GM21786 (cell line): ENCODE measurements at regions not wholly inside any gene's neighbourhood (a gene's known extent, or its start where the extent isn't known, plus 50 kb on each side); places are given as distances from the start of the nearest gene placed in this dataset.
"Not testable (repeated sequence)": the region's sequence is repeated elsewhere in the genome, so short reads cannot be mapped to it uniquely, and the experiment has no call there.

Experiments used
- ATAC-seq: cut with Tn5 transposase; IDR thresholded peaks from one replicate; pipeline ENCODE4 v1.9.1; 2021; ENCODE audit not compliant: unreplicated experiment

DNA sequence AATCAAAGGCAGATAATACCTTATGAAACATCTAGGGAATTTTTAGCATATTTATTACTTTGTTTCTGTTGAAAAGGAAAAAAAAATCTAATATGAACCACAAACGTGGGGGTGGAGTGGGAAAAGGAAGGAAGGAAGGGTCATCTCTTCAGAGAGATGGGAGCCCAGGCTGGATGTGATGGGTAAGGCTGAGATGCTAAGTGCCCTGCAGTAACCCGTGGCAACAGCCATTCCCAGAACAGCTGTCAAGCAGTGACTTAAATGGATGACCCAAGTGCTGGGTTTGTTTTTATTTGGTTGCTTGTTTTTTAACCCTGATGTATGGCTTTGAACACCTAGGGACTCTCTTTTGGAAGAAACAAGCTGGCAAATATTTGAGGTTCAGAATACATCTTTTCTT lies 50.7 kb upstream of the KLF7 start:
- no peak for ATAC-seq

DNA sequence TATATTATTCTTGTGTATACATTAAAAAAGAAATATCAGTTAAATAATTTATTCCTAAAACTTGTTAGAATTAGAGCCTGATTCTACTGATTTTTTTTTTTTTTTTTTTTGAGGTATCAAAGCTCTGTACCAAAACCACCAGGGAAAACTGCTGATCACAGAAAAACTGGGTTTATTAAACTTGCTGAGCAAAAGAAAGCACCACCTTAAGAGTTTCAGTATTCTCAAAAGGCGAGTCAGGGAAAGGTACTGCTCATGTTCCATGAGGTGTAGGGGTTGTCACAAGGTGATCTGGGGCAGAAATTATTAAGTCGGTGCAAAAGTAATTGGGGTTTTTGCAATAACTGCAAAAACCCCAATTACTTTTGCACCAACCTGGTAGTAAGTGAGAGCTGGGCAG lies 51.7 kb upstream of the KLF7 start:
- ATAC-seq = no peak

GRCh38 chr2:207219081-207219630 lies 53.4 kb upstream of the KLF7 start:
- ATAC-seq = no peak

GRCh38 chr2:207219676-207220501 lies 54.1 kb upstream of the KLF7 start:
- no peak for ATAC-seq

DNA sequence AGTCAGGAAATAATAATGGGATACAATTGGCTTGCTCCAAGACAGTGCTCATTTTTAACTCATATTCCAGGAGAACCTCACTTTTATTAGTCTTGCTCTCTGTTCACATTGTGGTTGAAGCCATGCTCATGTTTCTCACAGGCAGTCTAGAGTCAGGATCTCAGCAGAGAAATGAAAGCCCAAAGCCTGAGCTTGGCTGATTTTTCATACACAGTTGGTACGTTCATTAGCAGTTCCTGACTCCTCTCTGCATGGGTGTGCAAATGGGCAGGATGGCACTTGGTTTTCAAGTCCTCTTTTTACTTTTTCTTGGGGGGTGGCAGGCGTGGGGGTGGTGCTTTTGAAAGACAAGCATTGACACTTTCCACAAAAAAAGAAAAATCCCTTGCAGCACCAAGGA lies 56.0 kb upstream of the KLF7 start:
- ATAC-seq = no peak

DNA sequence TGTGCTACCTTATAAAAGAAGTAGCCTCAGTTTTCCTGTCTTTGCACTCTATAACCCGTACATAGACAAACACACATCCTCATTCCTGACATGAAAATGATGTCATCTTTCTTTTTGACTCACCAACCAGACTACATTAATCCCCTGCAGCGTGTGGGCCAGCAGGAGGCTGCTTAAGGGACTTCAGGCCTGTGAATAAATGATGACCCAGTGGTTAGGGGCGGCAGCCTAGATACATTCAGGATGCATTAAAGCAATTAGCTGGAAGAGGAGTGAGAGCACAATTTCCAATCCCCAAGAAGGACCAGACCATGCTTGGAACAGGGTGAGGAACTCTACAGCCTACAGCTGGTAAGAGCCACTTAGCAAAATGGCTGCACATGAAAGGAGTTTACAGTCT lies 57.3 kb upstream of the KLF7 start:
- peak; percentile 78 for ATAC-seq

DNA sequence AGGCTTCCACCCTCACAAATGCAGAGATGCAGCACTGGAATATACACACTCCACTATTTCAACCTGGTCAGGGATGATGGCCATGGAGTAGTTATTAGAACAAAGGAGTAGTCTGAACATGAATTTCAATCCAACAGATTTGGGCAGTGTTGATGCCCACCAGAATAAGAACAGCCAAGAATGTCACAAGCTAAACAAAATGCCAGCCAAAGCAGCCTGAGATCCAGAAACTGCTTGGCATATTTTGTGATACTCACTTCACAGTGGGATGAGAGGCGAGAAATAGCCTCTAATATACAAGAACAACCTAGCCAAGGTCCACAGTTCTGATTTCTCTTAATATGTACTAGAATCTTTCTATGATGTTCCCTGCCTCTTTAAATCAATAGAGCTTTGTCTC lies 58.6 kb upstream of the KLF7 start:
- ATAC-seq = no peak

GRCh38 chr2:207224791-207225482 lies 59.2 kb upstream of the KLF7 start:
- no peak for ATAC-seq

DNA sequence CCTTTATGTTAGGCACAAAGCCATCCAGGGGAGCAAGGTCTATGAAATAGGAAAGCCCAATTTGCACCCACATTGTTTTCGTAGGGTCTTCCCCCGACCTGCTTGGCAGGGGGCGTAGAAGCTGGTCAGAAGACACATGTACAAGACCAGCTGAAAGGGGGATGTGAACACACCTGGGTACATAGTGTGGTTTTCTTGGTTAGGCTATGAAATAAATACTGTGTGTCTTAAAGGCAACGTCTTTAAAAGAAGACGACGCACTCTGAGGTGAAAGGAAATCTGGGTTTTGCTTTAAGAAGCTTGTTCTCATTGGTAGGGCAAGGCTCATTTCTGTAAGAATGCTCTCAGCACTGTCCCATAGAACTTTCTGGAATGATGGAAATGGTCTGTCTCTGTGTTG lies 60.0 kb upstream of the KLF7 start:
- ATAC-seq = no peak

DNA sequence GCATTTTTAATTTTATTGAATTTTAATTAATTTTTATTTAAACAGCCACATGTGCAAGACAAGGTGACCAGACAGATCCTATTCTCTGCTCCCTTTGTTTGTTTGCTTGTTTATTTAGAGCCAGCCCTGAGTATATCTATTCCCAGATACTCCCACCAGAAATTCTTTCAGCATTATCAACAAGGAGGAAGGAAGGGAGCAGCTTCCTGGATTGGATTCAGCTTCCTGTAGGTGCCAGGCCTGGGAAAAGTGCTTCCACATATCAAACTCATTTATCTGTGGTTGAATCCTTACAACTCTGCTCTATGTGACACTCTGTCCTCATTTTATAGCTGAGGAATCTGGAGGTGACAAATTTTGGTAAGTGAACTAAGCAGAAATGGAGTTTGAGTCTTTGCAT lies 60.5 kb upstream of the KLF7 start:
- ATAC-seq = no peak

DNA sequence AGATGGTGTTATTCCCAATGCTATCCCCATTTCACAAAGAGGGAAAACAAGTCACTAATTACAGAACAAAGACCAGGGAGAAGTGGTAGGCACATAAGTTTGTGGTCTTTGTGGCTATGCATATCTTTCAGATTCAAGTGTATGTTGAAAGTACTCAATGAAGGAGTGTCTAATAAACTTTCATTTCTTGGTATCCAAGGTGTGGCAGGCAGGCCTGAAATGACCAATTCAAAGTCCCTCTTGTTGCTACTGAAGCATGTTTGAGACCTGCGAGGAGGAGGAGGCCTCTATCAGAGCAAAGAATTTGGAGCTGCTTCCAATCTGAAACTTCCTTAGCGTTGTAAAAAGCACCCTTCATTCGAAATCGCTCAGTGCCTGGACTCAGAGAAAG lies 60.9 kb upstream of the KLF7 start:
- ATAC-seq = no peak

DNA sequence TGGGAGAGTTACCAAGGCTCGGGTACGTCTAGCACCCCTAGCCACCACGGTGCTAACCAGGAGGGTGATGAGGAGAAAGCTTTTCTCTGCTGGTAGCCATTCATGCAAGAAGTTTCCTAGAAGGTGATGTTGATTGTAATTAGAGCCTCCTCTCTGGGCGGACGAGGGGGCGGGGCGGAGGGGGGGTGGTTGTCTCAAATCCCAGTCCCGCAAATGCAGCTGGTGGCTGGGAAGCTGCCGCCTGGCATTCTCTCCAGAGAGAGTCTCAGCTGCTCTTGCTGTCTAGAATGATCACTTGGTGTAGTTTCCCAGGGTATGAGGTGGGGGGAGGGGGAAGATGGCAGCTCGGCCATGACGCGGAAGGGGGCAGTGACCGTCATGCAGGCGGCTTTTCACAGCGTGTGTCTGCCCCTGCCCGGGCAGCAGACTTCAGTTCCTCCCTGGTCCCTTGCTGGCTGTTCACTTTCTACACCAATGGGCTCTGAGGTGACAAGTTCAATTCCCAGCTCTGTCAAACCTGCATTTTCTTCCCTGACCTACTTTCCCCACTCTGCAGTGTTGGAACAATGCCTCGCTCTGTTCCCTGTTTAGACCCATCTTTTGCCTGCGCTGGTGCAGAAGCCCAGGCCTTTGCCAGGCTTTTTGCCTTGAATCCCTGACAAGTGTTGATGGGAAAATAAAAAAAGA lies 61.5 kb upstream of the KLF7 start:
- ATAC-seq = no peak

GRCh38 chr2:207227749-207228145 lies 62.0 kb upstream of the KLF7 start:
- ATAC-seq = no peak

DNA sequence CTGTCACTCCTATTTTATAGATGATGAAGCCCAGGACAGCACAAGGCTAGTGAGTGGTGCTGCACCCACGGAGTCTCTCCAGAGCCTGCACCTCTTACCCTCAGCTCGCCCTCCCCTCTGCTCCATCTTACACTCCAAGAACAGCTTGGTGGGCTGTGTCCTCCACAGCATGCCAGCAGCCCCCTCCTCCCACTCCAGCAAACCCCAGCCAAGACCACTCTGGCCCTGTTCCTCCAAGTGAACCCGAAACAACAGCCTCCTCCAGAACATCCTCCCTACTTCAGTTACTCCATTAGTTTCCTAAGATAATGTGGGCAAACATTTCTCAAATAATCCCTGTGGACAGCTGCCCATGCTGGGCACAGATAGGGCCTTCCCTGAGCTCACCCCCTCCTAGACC lies 62.7 kb upstream of the KLF7 start:
- no peak for ATAC-seq

- ATAC-seq = no peak
These were observed 63.4 kb upstream of the KLF7 start for GRCh38 chr2:207229161-207229560.

DNA sequence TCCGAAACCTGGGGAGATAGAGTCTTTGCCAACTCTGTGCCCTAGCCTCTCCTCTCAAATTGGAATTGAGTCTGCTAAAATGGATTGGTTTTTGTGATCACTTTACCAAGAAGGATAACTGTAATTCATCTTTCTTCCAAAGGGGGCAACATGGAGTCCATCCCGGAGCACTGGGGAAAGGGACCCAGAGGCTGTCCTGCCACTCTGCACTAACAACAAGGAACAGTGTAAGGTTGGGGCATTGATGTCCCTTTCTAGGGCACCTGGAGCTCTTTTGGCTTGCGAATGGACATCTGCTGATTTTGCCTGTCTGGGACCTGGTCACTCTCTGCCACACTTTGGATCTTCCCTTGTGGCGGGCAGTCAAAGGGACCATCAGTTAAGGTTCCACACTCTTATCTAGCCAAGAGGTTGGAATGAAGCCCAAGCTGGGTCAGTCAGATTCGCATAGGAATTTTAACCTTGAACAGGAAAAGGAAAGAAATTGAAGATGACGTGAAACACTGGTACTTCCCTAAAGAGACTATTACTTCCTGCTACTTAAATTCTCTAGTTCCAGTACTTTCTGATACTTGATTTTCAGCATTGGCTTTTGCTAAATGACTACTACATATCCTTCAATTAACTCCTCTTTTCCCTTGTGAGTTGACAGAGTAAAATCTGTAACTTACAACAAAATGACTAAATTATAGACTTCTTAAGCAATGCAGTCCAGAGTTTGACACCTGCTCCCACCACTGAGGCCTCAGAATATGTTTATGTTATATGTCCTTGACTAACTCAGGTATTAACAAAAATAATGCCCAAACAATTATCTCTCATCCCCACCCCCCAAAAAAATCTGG lies 64.7 kb upstream of the KLF7 start:
- no peak for ATAC-seq

GRCh38 chr2:207231106-207231865 lies 65.5 kb upstream of the KLF7 start:
- ATAC-seq = no peak

GRCh38 chr2:207231967-207232366 lies 66.2 kb upstream of the KLF7 start:
- ATAC-seq = no peak

GRCh38 chr2:207233141-207233540 lies 67.4 kb upstream of the KLF7 start:
- ATAC-seq = not testable (repeated sequence)

DNA sequence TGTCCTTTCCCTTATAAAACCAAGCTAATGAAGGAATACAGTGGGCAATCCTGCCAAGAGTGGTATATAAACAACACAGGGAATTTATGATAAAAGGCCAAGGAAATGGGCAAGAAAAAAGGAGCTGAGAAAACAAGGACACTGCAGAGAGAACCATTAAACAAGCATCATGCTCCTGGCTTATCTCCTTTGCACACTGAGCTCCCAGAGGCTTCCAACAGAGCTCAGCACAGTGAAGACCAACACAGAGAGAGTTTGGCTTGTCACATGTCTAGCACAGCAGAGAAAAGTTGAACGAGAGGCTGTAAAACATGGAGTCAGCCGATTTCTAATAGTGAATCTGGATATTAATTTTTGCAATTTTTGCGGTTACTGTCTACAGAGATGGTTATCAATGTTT lies 68.0 kb upstream of the KLF7 start:
- ATAC-seq = no peak
